GM12874 (cell line): ENCODE measurements at regions not wholly inside any gene's neighbourhood (a gene's known extent, or its start where the extent isn't known, plus 50 kb on each side); places are given as distances from the start of the nearest gene placed in this dataset.

Source experiments
- CTCF ChIP-seq: IDR thresholded peaks from 2 replicates; pipeline ENCODE4 v1.5.1; 2011; ENCODE audit warnings: low read depth, mild to moderate bottlenecking, control low read depth, low read length, moderate library complexity; ENCODE audit not compliant: insufficient read depth

- TF ChIP-seq CTCF, result no peak
Observed at GRCh38 chr2:83273322-83273721, 1185.8 kb downstream of the SUCLG1 start.

DNA sequence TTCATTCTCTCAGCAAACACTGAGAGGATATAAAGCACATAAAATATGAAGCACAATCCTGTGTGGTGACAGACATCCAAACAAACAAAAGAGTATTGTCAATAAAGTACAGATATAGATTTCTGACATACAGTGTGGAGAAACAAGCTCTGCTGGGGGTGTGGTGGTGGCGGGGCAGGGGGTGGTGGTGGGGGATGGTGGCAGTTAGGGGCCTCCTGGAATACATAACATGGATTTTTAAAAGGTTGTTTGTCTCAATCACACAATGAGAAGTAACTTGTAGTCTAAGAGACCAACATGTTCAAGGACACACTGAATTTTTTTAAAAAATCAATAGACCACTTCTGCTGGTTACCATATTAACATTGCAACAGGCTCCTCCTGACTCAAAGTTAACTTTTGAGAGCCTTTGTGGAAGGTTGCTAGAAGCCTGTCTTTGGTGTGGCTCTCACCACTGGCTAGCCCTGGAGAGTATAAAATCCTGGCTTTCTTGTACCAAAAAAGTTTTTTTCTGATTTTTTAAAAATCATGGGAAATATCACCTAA lies 1197.4 kb downstream of the SUCLG1 start:
- TF ChIP-seq CTCF, result no peak

GRCh38 chr2:83253848-83254247 lies 1205.2 kb downstream of the SUCLG1 start:
- no peak for TF ChIP-seq CTCF

DNA sequence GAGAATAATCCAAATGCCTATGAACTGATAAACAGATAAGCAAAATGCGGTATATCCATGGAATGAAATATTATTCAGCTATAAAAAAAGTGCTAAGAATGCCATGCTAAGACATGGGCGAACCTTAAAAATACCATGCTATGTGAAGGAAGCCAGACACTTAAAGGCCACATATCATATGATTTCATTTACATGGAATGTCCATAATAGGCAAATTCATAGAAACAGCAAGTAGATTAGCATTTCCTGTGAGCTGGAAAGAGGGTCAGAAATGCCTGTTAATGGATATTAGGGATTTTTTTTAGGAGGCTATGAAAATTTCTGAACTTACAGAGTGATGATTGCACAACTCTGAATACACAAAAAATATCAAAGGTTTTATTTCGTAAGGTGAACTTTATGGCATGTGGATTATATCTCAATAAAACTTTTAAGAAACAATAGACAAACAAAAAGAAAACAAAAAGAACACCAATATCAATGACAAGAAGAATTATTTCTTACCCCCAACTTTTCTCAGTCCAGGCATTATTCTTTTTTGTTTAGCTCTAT lies 1207.7 kb downstream of the SUCLG1 start:
- no peak for TF ChIP-seq CTCF

GRCh38 chr2:83240611-83241010 lies 1218.5 kb downstream of the SUCLG1 start:
- TF ChIP-seq CTCF, result no peak

GRCh38 chr2:83238111-83238510 lies 1221.0 kb downstream of the SUCLG1 start:
- no peak for TF ChIP-seq CTCF

DNA sequence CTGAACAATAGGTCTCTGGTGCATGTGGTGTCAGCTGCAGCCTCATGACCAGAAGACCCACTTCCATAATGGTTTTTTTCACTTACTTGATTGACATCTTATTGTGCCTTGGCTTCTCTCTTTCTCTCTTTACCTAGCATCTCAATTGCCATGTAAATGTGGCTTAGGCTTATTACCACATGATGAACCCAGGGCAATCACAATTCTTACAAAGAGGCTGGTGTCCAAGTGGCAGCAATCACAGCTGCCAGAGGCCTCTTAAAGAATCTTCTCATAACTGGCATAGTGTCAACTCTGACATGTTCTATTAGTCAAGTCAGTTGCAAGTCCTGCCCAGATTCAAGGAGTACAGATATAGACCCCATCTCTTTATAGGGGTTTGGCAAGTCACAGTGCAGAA lies 1224.8 kb downstream of the SUCLG1 start:
- TF ChIP-seq CTCF, result no peak
